RCC 7860 (cell line): ENCODE measurements at regions not wholly inside any gene's neighbourhood (a gene's known extent, or its start where the extent isn't known, plus 50 kb on each side); places are given as distances from the start of the nearest gene placed in this dataset.

Experiments used
- DNase-seq: peaks from one replicate; pipeline ENCODE4 v3.0.0-alpha.2; 2015; ENCODE audit warnings: low spot score
- FAIRE-seq: peaks from 2 replicates; lab custom pipeline; 2012; peaks lifted over from hg19 to GRCh38; lab: Jason Lieb, UNC

DNA sequence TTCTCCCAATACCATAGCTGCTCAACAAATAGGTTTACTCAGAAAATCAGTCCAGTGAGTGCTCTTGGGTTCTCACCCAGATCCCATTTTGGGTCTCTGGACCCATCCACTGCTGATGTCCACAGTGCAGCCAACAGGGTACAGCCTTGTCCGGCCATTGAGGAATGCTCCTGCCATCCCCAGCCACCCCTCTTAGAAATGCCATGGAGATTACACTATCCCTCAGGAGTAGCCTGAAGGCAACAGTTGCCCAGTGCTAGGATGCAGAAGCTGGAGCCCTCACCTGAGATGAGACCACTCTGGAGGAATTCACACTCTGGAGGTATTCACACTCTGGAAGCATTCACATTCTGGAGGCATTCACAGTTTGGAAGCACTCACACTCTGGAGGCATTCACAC is 958.8 kb upstream of the TMEM132C start:
- DNase-seq: no peak
- no peak for FAIRE-seq

DNA sequence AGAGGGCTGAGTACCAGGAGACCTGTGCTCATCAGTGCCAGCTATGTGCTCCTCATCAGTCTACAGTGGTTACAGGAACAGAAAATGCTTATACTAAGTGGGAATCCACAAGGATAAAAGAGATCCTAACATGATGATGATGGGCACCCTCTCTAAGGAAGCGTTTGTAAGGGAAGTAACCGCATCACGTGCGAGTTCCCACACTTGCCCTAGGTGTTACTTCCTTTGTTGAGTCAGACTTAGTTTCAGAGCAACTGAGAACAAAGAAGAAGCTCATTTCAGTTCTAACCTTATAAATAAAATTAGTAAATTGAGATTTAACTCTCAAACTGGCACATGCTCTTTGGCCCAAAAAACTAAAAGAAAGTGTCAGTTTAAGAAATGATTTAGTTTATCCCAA is 956.4 kb upstream of the TMEM132C start:
- DNase-seq: no peak
- no peak for FAIRE-seq

DNA sequence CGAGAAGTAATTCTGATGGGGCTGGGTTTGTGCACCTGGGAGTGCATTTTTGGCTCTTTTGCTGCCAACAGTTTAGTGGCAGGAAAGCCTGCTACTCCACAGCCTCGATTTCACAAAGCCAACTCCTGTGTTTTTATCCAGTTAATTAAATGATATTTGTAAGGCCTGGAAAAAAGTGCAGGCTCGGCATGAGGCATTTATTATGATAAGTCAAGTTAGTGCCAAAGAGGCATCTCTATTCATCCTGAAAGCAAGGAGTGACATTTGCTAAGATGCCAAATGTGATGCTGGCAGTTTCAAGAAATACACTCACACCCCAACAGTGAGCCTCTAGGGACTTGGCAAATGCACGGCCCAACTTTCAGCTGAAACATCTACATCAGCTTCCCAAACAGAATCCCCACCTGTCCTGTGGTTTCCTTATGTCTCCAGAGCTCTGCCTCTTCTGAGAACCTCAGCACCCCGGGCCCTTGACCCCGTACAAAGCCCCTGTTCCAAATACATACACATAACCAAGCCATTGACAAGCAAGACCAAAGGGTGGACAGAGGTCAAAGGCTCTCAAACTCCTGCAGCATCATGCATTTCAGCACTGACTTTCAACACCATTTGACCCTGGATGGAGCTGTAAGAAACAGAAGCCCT is 955.1 kb upstream of the TMEM132C start:
- FAIRE-seq: no peak
- DNase-seq: no peak

DNA sequence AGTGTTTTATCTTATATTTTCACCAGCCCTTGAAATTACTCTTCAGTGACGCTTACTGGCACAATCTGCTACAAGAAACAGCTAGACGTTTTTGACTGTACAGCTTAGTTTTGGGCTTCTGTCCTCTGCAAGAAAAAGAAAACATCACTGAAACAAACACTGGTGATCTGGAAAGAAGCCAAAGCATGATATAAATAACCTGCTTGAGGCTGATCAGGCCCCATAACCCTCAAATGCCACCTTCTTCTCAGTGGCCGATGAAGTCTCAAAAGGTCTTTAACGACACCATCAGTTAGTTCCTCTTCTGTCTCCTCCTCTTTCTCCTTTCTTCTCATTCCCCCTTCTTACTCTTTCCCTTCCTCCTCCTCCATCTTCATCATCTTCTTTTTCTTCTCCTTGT is 942.3 kb upstream of the TMEM132C start:
- FAIRE-seq: no peak
- DNase-seq: no peak

DNA sequence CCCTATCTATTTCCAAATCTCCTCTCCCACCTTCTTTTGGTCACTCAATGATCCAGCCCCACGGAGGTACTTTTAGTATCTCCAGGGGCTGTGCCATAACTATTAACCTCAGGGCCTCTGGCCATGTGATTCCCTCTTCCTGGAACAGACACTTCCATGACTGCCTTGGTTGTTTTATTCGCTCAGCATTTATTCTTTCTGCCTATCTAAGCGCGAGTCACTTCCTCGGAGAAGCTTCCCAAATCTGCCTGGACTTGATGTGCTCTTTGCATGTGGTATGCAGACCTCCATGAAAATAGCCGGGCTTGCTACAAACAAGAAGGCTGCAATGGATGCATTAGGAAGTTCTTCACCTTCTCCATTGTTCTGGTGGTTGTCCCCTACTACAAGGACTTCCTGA is 939.0 kb upstream of the TMEM132C start:
- no peak for DNase-seq
- no peak for FAIRE-seq

DNA sequence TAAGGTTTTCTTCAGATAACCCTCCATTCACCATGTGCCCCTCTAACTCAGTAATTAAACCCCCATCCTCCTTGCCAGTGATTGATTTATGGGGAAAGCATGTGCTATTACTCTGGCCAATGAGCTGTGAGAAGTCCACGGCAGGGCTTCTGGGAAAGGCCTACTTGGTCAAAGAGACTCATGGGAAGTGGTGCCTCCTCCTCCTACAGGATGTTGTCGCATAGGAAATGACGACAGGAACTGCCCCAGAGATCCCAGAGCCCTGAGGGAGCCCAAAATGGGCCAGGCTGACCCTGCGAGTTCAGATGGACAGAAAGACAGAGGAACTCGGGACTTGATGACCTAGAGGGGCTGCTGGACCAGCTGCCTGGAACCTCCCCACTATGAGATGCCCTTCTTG is 938.1 kb upstream of the TMEM132C start:
- FAIRE-seq (no peak), DNase-seq (no peak)

DNA sequence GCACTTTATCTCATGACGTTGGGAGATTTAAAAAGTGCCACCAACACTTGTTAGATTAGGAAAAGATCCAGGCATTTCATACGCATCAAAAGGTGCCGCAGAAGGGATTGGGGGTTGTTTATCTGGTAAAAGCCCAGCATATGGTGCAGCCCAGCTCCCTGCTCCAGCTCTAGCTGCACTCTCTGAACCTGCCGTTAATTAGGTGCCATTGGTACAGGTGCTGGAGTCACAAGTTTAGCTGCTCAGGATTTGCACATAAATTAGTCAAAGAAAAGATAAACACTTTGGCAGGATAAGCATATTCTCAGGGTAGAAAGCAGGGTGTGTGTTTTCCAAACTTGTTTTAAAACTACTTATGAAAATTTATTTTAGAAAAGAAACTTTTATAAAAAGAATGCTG is 932.6 kb upstream of the TMEM132C start:
- FAIRE-seq: no peak
- DNase-seq: no peak

DNA sequence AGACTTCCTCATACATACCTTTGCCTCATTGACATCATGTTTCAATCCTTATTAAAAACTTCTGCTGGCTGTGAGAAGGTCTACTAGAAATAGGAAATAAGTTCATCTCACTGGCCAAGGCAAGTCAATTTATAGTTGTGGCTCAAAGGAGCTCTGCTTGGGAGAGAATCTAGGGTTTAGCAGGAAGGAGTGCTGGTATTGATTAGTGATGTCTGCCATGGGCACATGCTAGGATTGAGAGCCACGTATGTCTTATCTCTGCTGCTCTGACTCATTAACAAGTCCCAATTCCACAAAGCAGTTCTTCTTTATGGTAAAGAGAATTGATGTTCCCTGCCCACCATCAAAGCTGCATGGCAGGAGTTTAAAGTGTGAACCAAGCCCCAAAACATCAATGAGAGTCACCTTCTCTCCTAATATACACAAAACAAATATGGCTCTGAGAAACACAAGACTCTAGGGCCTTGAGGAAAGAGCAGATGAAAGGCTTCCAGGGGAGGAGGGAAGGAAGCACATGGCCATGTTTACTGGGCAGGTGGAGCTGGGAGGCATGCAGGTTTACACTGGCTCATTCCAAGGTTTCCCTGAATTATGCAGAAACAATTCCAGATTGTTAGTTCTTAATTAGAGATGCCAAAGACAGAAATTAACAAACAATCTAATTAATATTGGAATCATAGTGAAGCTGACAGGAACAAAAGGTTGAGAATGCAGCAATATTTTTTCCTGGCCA is 931.9 kb upstream of the TMEM132C start:
- FAIRE-seq: no peak
- DNase-seq: no peak

DNA sequence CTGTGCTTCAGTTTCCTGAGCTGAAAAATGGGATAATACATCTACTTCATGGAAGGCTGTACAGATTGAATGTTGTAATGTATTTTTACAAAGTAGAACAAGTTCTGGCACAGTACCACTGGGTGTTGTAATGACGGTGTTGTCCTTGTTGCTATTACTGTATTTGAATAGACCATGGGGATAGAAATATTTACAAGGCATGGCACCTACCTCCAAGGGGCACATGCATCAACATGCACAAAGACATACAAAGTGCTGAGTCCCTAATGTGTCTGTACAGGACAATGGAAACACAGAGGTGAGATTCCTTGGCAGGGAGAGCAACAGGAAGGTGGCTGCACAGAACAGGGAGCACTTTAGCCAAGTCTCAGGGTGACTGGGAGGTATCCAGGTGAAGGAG is 930.6 kb upstream of the TMEM132C start:
- FAIRE-seq: no peak
- no peak for DNase-seq

DNA sequence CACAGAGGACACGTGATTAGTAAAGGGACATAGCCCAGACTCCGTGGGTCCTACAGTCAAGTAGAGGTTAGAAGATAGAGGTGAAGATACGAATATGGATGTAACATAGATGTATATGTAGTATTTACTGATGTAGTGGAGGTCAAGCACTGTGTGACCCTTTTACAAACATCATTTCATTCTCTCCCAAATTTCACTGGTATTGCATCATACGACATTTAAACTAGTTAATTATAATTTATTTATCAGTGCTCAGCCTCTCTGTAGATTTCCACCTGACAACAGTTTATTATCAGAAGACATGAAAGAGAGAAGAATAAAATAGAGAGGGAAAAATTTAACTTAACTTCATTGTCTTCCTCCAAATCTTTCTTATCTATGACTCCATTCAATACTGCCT is 927.9 kb upstream of the TMEM132C start:
- no peak for DNase-seq
- no peak for FAIRE-seq

DNA sequence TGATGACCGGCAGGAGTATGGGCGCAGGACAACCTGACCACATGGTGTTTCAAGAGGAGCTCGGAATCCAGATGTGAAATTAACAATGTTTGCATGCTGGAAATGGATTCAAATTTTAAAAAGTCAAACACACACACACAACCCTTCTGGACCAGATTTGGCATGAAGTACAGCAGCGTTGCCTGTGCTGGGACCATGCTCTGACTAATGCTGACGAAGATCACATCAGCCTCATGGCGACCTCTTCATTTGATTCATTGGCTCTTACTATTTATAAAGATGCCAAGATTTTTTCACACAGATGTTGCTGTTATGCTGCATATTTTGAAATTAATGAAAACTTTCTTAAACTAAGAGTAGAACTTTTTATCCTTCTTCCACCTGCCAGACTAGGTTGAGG is 926.6 kb upstream of the TMEM132C start:
- FAIRE-seq (no peak), DNase-seq (no peak)

DNA sequence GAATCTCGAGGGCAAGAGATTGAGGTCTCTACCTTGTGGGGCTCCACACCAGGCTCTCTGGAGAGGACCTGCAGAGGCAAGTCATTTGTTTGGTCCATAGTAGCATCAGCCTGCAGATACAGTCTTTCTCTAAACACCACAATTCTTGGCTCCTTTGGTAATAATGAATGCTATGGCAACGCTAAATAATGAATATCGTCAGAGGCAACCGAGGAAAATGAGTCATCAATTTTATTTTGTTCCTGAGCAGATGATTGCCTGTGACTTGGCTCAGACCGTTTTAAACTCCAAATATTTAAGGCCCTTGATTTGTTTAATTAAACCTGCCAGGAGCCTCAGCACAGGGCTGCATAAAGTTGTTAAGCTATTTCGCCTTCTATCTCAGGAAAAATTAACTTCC is 924.1 kb upstream of the TMEM132C start:
- peak; percentile 8 for DNase-seq
- FAIRE-seq: no peak

DNA sequence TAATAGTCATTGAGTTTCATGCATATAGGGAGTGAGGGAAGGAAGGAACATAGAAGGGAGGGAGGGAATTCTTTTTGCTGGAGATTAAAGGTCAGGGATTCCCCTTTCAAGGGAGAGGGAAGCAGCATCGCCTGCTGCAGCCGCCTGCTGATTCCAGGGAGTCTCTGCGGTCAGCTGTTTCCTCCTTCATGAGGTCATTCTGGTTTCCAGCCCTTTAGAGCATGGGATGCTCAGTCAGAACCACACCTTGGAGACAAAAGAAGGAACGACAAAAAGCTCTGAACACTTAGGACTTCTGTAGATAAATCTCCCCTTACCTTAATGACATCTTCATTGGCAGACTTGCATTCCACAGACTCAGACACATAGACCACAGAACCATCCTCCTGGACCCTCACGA is 923.0 kb upstream of the TMEM132C start:
- FAIRE-seq: no peak
- DNase-seq: peak; percentile 66

DNA sequence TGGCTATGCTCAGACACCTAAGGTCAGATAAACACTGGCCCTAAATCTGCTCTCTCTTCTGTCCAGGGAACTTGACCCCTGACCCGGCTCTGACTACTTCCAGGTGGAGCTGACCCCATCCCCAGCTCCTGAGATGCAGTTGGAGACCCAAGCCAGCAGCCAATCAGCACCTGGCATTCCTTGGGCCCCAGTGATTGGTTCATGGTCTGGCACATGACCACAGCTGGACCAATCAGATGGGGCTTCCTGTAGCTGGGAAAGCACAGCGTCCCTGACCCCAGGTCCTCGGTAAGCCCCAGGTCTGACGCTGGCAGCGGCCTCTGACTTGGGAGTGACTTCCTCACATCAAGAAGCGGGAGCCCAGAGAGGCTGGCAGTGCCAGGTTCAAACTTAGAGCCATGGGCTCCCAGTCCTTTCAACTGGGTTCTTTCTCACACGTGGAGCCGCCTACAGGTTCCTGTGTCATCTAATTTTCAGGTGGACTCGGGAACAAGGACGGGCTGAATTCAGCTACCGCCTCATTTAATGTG is 915.4 kb upstream of the TMEM132C start:
- DNase-seq (no peak), FAIRE-seq (no peak)

DNA sequence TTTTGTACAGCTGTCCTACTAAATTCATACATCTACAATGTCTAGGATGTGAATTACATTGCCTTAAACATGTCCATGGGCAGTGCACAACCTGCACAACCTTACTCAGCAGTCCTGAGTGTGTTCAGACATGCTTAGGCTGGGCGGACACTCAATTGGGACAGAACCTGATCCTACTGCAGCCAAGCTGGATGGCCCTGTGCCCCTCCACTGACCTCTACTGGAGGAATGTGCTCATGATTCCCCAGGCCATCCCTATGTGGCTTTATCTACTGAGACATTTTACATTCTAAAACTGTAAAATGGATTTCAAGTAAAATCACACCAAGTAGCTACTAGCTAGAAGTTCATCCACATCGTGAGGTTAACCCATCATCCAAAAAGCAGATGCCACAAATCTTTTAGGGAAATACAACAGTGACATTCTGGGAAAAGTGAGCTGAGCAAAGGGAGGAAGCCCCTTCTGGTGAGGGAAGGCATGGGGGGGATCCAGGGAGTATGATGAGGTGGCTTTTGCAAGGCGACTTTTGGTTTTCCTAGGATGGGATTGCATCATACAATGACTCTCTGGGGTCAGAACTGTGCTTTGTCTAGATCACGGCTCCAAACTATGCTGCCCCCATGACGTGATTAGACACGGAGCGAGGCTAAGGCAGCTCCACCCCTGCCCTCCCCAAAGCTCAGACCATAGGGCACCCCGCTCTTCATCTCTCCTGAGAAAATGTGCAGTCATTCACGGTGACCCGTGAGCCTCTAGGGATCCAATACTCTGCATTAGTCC is 911.7 kb upstream of the TMEM132C start:
- peak; percentile 6 for DNase-seq
- FAIRE-seq: no peak

DNA sequence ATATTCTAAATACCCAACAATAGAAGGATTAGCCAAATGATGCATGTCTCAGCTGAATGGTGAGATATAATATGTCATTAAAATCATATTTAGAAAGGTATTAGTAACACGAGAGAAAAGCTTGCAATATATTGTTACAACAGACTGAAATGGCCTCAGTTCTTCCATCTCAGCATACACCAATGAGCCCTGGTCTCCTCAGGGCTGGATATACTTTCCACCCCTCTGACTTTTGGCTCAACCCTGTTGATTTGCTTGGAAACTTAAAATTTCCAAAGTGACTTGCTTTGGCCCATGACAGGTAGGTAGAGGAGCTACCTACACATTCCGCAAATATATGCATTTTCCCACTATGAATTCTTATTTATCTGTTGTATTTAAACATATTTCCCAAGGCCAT is 908.1 kb upstream of the TMEM132C start:
- FAIRE-seq: no peak
- DNase-seq: no peak

DNA sequence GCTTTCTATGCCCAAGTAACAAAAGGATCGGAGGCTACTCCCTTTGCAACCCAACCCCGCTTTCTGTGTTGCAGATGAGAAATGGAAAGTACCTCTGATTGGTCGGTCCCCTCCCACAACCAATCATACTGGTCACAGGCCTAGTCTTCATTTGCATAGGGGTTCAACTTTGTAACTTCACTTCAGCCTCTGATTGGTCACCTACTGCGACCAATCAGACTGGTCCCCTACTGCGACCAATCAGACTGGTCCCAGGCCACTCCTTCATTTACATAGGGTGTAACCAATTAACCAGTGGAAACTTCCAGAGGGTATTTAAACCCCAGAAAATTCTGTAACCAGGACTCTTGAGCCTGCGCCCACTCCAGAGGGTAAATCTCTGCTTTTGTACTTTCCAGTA is 906.4 kb upstream of the TMEM132C start:
- no peak for FAIRE-seq
- DNase-seq: no peak

DNA sequence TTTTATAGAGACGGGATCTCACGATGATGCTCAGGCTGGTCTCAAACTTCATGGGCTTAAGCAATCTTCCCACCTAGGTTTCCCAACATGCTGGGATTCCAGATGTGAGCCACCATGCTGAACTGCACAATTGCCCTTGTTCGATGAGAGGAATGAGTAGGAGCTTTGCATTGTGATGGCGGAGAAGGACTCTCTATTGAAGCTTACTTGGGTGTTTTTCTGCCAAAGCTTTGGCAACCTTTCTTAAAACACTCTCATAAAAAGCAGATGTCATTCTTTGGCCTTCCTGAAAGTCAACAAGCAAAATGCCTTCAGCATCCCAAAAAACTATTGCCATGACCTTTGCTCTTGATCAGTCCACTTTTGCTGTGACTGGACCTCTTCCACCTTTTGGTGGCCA is 904.8 kb upstream of the TMEM132C start:
- DNase-seq (no peak), FAIRE-seq (no peak)

DNA sequence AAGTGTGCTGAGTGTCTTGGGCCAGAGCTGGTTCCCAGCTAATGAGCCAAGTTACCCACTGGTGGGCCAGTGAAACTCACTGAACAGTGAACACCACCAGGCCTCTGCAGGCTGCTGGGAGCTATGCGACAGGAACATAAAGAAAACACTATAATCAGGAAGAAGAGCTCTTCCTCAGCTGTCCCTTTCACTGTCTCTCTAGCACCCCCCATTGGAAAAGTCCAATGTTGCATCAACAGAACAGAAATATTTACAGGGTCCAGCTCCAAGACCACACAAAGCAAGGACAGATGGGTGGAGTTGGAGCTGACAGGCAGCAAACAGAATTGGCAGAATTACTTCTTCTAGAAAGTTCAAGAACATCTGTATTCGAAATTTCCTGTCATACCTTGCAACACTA is 903.6 kb upstream of the TMEM132C start:
- peak; percentile 15 for DNase-seq
- no peak for FAIRE-seq

DNA sequence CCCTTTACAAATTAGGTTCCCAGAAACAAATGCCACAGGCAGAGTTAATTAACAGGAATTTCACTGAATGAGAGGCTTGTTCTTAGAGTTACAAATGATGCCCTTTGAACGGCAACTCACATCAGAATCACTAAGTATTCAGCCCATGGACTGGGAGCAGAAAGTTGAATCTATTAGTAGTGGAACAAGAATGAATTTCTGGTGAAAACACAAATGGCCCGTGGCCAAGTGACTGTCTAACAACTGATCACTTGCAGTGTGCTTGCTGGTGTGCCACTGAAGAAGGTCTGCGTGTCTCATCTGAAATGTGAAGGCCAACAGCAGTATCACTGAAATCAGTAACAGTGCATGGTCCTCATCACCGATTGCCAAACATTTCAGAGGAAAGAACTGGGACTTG is 893.4 kb upstream of the TMEM132C start:
- DNase-seq: no peak
- FAIRE-seq: no peak

DNA sequence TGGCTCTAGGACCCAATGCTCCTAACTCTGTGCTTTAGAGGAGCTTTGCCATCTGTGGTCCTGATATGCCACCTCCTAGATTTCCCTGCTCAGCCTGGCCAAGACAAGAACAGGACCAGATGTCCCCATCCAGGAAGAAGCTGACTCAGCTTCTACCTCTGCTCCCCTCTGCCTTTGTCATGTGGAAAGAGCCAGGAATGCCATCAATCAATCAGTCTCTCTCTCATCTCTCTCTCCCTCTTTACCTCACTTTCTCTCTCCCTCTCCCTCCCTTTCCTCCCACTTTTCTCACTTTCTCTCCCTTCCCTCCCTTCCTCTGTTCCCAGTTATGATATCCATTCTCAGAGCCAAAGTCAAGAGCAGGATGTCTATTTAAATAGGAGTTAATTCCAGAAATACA is 892.5 kb upstream of the TMEM132C start:
- no peak for FAIRE-seq
- no peak for DNase-seq
